Cardiac muscle cell (in vitro differentiated cells and primary cell): ENCODE measurements at regions not wholly inside any gene's neighbourhood (a gene's known extent, or its start where the extent isn't known, plus 50 kb on each side); places are given as distances from the start of the nearest gene placed in this dataset.
A peak's percentile ranks its signal among the peaks of the same experiment; 100 is the strongest.

Experiments
- DNase-seq, 2 donors: peaks; one replicate each; pipeline versions ENCODE4 v3.0.0 to v3.0.0-alpha.2; 2010 to 2017; ENCODE audit warnings: low read depth in 1 of 2, low spot score in 1 of 2
- H3K27ac ChIP-seq: fragments of 200-600 bp; sonication (generic); 2 replicates; pipeline ENCODE4 v1.5.1; 2016
- H3K27me3 ChIP-seq: fragments of 200-600 bp; sonication (generic); 2 replicates; pipeline ENCODE4 v1.6.0; 2016; ENCODE audit warnings: control low read depth
- H3K36me3 ChIP-seq: fragments of 200-600 bp; sonication (generic); 2 replicates; pipeline ENCODE4 v1.5.1; 2016; ENCODE audit warnings: control low read depth
- H3K4me1 ChIP-seq: fragments of 200-600 bp; sonication (generic); 2 replicates; pipeline ENCODE4 v1.8.1; 2017; ENCODE audit warnings: low read depth, mild to moderate bottlenecking, mixed run types
- H3K4me3 ChIP-seq: fragments of 200-600 bp; sonication (generic); 2 replicates; pipeline ENCODE4 v1.5.1; 2016; ENCODE audit warnings: mild to moderate bottlenecking
- H3K9me3 ChIP-seq: fragments of 200-600 bp; sonication (generic); 2 replicates; pipeline ENCODE4 v1.5.1; 2017; ENCODE audit warnings: low read depth, mild to moderate bottlenecking, control low read depth
- CTCF ChIP-seq: IDR thresholded peaks from 2 replicates; pipeline ENCODE4 v1.5.1; 2012; ENCODE audit warnings: low read depth, mild to moderate bottlenecking, low read length

- Histone ChIP-seq H3K27me3 (no peaks in the 10 kb centered on the region), H3K27ac (no peak overlapping the region), H3K9me3 (no peaks in the 10 kb centered on the region), H3K4me1 (no peaks in the 10 kb centered on the region), H3K4me3 (no peak overlapping the region), H3K36me3 (no peaks in the 10 kb centered on the region)
- TF ChIP-seq CTCF: no peak
- DNase-seq: no peak
Measured at GRCh38 chr5:100641833-100642232, 106.7 kb downstream of the FAM174A start.

- H3K36me3 ChIP-seq: no peaks in the 10 kb centered on the region
- no peak overlapping the region for H3K4me3 ChIP-seq
- TF ChIP-seq CTCF: no peak
- DNase-seq: peak in 1 of 2 donors; percentile 15
- H3K9me3 ChIP-seq: no peaks in the 10 kb centered on the region
- H3K4me1 ChIP-seq: no peaks in the 10 kb centered on the region
- H3K27me3 ChIP-seq: no peaks in the 10 kb centered on the region
- no peak overlapping the region for H3K27ac ChIP-seq
Measured at GRCh38 chr5:100643473-100643872, 108.3 kb downstream of the FAM174A start.

GRCh38 chr5:100644185-100644584 is 109.0 kb downstream of the FAM174A start:
- H3K4me3 ChIP-seq: no peak overlapping the region
- no peaks in the 10 kb centered on the region for H3K36me3 ChIP-seq
- H3K27me3 ChIP-seq: no peaks in the 10 kb centered on the region
- no peak overlapping the region for H3K27ac ChIP-seq
- no peaks in the 10 kb centered on the region for H3K4me1 ChIP-seq
- no peaks in the 10 kb centered on the region for H3K9me3 ChIP-seq
- DNase-seq: no peak
- TF ChIP-seq CTCF: no peak

- DNase-seq: no peak
- no peaks in the 10 kb centered on the region for H3K9me3 ChIP-seq
- no peaks in the 10 kb centered on the region for H3K36me3 ChIP-seq
- H3K4me3 ChIP-seq: no peak overlapping the region
- no peak overlapping the region for H3K27ac ChIP-seq
- no peak for TF ChIP-seq CTCF
- H3K4me1 ChIP-seq: no peaks in the 10 kb centered on the region
- no peaks in the 10 kb centered on the region for H3K27me3 ChIP-seq
Measured at GRCh38 chr5:100644776-100645175, 109.6 kb downstream of the FAM174A start.

- no peak overlapping the region for H3K27ac ChIP-seq
Measured at GRCh38 chr5:100646011-100646410, 110.8 kb downstream of the FAM174A start.

More at GRCh38 chr5:100646011-100646410, 110.8 kb downstream of the FAM174A start:
- TF ChIP-seq CTCF: no peak
- DNase-seq: no peak
- H3K9me3 ChIP-seq: no peaks in the 10 kb centered on the region
- no peaks in the 10 kb centered on the region for H3K27me3 ChIP-seq
- H3K36me3 ChIP-seq: no peaks in the 10 kb centered on the region
- no peaks in the 10 kb centered on the region for H3K4me1 ChIP-seq
- no peak overlapping the region for H3K4me3 ChIP-seq
